GM12865 (cell line): ENCODE measurements at regions not wholly inside any gene's neighbourhood (a gene's known extent, or its start where the extent isn't known, plus 50 kb on each side); places are given as distances from the start of the nearest gene placed in this dataset.

ENCODE experiments used
- DNase-seq: peaks from one replicate; pipeline ENCODE4 v3.0.0; 2010; ENCODE audit warnings: low read depth
- H3K4me3 ChIP-seq: 2 replicates; pipeline ENCODE4 v1.5.1; 2011; ENCODE audit warnings: mild to moderate bottlenecking, low read depth, low read length, control low read depth
- CTCF ChIP-seq: IDR thresholded peaks from 2 replicates; pipeline ENCODE4 v1.5.1; 2011; ENCODE audit warnings: low read length, control low read depth, low read depth, inconsistent platforms; ENCODE audit not compliant: insufficient read depth; ENCODE audit errors: missing control alignments

GRCh38 chr2:177074099-177074710, 138.4 kb upstream of the HNRNPA3 start:
- no peak for DNase-seq
- no peak for TF ChIP-seq CTCF
- no peak overlapping the region for H3K4me3 ChIP-seq

- no peak overlapping the region for H3K4me3 ChIP-seq
- TF ChIP-seq CTCF: no peak
- DNase-seq: no peak
Observed at GRCh38 chr2:177075254-177075653, 137.3 kb upstream of the HNRNPA3 start.

GRCh38 chr2:177076636-177077179, 135.9 kb upstream of the HNRNPA3 start:
- no peak overlapping the region for H3K4me3 ChIP-seq
- TF ChIP-seq CTCF: no peak
- no peak for DNase-seq

- DNase-seq: no peak
- H3K4me3 ChIP-seq: no peak overlapping the region
- no peak for TF ChIP-seq CTCF
Observed at GRCh38 chr2:177077778-177078177, 134.8 kb upstream of the HNRNPA3 start.

GRCh38 chr2:177078416-177078815, 134.2 kb upstream of the HNRNPA3 start:
- TF ChIP-seq CTCF: no peak
- DNase-seq: no peak

GRCh38 chr2:177078855-177079254, 133.7 kb upstream of the HNRNPA3 start:
- no peak overlapping the region for H3K4me3 ChIP-seq
- no peak for TF ChIP-seq CTCF
- DNase-seq: no peak

More at GRCh38 chr2:177078416-177078815, 134.2 kb upstream of the HNRNPA3 start:
- H3K4me3 ChIP-seq: no peak overlapping the region
